ENCODE measurements at regions not wholly inside any gene's neighbourhood (a gene's known extent, or its start where the extent isn't known, plus 50 kb on each side); places are given as distances from the start of the nearest gene placed in this dataset.

DNA sequence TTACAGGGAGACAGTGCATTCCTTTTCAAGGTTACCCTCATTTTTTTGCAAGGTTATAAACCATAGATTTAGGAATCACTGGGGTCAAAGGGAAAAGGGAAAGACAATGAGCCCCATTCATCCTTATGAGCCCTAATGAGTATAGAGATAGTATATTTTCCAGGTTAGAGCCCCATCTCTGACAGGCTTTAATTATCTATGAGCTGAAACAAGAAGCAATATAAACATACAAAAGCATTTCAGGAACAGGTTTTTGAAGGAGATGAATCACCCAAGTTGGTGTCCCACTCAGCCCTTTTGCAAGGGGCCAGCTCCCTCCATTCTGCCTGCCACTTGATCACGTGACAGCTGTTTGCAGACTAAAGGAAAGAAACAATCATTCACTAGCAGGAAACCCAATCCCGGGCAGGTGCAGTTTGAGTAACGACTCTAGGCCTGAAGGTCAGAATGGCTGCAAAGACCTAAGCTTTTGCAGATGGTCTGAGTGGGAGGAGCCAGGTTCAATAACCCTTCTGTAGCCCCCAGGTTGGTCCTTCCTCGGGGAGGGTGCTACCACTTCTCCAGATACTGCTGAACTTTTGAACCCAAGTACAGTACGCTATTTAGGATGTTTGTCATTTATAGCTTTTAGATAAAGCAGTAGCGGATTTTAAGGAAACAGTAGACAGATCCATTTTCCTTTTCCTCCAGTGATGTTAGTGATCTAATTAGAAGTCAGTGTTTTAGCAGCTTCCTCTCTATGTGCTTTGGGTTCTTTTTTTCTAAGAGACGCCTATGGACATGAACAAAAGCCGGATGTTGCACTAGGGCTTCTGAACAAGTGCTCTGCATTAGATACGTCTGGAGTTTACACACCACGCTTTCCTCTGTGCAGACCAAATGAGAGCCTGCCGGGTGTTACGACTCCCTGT is 253.2 kb downstream of the SOX4 start:
- H3K36me3 ChIP-seq (ENCODE audit: insufficient read depth, low read length) = no peaks in the 10 kb centered on the region
- no peak overlapping the region for H2AFZ ChIP-seq (ENCODE audit: low read depth, low read length)
- peaks cover 4% of the 10 kb centered on the region for H3K4me1 ChIP-seq (ENCODE audit: insufficient read depth, low read length)
- H3K36me3 Mint-ChIP-seq (ENCODE audit: low read depth, unreplicated experiment) = peaks cover 11% of the 10 kb centered on the region
- H3K4me2 ChIP-seq (ENCODE audit: low read length) = no peak overlapping the region
- no peak overlapping the region for H3K27ac ChIP-seq (ENCODE audit: low read depth, low read length)
- H3K9ac ChIP-seq (ENCODE audit: low read length) = no peak overlapping the region
- FAIRE-seq (no peak), DNase-seq (ENCODE audit: low read depth) (peak; percentile 36)
- H3K9me3 ChIP-seq (ENCODE audit: insufficient read depth, low read depth, low read length) = no peaks in the 10 kb centered on the region
- H3K79me2 ChIP-seq (ENCODE audit: insufficient read depth, low read length) = no peaks in the 10 kb centered on the region
- TF ChIP-seq, protein P1, sequence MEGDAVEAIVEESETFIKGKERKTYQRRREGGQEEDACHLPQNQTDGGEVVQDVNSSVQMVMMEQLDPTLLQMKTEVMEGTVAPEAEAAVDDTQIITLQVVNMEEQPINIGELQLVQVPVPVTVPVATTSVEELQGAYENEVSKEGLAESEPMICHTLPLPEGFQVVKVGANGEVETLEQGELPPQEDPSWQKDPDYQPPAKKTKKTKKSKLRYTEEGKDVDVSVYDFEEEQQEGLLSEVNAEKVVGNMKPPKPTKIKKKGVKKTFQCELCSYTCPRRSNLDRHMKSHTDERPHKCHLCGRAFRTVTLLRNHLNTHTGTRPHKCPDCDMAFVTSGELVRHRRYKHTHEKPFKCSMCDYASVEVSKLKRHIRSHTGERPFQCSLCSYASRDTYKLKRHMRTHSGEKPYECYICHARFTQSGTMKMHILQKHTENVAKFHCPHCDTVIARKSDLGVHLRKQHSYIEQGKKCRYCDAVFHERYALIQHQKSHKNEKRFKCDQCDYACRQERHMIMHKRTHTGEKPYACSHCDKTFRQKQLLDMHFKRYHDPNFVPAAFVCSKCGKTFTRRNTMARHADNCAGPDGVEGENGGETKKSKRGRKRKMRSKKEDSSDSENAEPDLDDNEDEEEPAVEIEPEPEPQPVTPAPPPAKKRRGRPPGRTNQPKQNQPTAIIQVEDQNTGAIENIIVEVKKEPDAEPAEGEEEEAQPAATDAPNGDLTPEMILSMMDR (IDR thresholded peaks at IDR 0.05; ENCODE audit: insufficient read depth, low read depth, low read length) = no peak
- TF ChIP-seq EZH2 (IDR thresholded peaks at IDR 0.05; ENCODE audit: insufficient read depth, low read length) = no peak
- H3K27me3 Mint-ChIP-seq (ENCODE audit: low read depth, unreplicated experiment) = no peaks in the 10 kb centered on the region
- H3K27me3 ChIP-seq (ENCODE audit: insufficient read depth, low read length) = no peaks in the 10 kb centered on the region
- peak overlapping the region; percentile 34 for H3K4me3 Mint-ChIP-seq (ENCODE audit: unreplicated experiment)
- H3K27ac Mint-ChIP-seq (ENCODE audit: unreplicated experiment) = no peak overlapping the region
- no peaks in the 10 kb centered on the region for H3K9me3 Mint-ChIP-seq (ENCODE audit: unreplicated experiment)
- H3K4me3 ChIP-seq (ENCODE audit: insufficient read depth, low read depth, low read length) = no peak overlapping the region
- no peaks in the 10 kb centered on the region for H4K20me1 ChIP-seq (ENCODE audit: insufficient read depth, low read length)
- H3K4me1 Mint-ChIP-seq (ENCODE audit: low read depth, unreplicated experiment) = peaks cover 43% of the 10 kb centered on the region

DNA sequence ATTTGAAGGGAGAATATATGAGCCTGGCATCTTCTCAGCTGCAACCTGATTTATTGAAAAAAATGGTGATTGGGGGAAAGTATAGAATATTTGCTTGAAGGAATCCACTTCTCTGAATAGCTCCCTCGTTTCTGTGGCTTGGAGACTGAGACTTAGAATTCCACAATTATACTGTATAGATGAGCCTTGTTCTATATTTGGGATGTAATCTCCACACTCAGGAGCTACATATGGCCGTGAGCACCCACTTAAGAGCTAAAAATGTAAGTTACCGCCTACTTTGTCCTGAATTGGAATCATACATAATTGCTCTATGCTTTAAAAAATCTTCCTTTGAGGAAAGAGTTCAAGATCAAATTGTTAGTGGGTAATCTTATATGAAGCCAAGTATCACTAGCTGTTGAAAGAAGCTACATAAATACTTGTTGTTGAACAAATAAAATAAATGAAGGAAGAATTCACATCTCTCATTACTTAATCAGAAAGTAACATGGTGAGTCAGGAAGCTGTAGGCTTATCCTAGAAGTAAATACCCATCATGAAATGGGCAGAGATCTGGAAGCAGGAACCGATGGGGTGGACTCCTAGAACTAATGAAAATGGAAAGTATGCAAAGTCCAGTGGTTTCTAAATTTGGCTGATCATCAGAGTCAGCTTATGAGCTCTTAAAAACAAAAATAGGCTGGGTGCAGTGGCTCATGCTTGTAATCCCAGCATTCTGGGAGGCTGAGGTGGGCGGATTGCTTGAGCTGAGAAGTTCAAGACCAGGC is 254.3 kb downstream of the SOX4 start:
- no peaks in the 10 kb centered on the region for H4K20me1 ChIP-seq (ENCODE audit: insufficient read depth, low read length)
- H2AFZ ChIP-seq (ENCODE audit: low read depth, low read length) = no peak overlapping the region
- no peak overlapping the region for H3K4me2 ChIP-seq (ENCODE audit: low read length)
- no peaks in the 10 kb centered on the region for H3K9me3 Mint-ChIP-seq (ENCODE audit: unreplicated experiment)
- no peak overlapping the region for H3K27ac Mint-ChIP-seq (ENCODE audit: unreplicated experiment)
- TF ChIP-seq EZH2 (IDR thresholded peaks at IDR 0.05; ENCODE audit: insufficient read depth, low read length) = no peak
- TF ChIP-seq, protein P1 (IDR thresholded peaks at IDR 0.05; ENCODE audit: insufficient read depth, low read depth, low read length) = no peak
- no peaks in the 10 kb centered on the region for H3K36me3 ChIP-seq (ENCODE audit: insufficient read depth, low read length)
- H3K9ac ChIP-seq (ENCODE audit: low read length) = no peak overlapping the region
- H3K36me3 Mint-ChIP-seq (ENCODE audit: low read depth, unreplicated experiment) = peaks cover 9% of the 10 kb centered on the region
- DNase-seq (ENCODE audit: low read depth) (no peak), FAIRE-seq (no peak)
- no peak overlapping the region for H3K4me3 Mint-ChIP-seq (ENCODE audit: unreplicated experiment)
- no peaks in the 10 kb centered on the region for H3K79me2 ChIP-seq (ENCODE audit: insufficient read depth, low read length)
- no peak overlapping the region for H3K4me3 ChIP-seq (ENCODE audit: insufficient read depth, low read depth, low read length)
- no peaks in the 10 kb centered on the region for H3K9me3 ChIP-seq (ENCODE audit: insufficient read depth, low read depth, low read length)
- H3K4me1 Mint-ChIP-seq (ENCODE audit: low read depth, unreplicated experiment) = peaks cover 43% of the 10 kb centered on the region
- H3K27ac ChIP-seq (ENCODE audit: low read depth, low read length) = no peak overlapping the region
- H3K27me3 Mint-ChIP-seq (ENCODE audit: low read depth, unreplicated experiment) = no peaks in the 10 kb centered on the region
- H3K4me1 ChIP-seq (ENCODE audit: insufficient read depth, low read length) = peaks cover 4% of the 10 kb centered on the region
- no peaks in the 10 kb centered on the region for H3K27me3 ChIP-seq (ENCODE audit: insufficient read depth, low read length)
